ENCODE measurements at regions not wholly inside any gene's neighbourhood (a gene's known extent, or its start where the extent isn't known, plus 50 kb on each side); places are given as distances from the start of the nearest gene placed in this dataset.

GRCh38 chr2:11985817-11986566 is 239.6 kb downstream of the LPIN1 start:
- no peak for TF ChIP-seq CTCF (IDR thresholded peaks at IDR 0.05)
- no peak for TF ChIP-seq ZFX (IDR thresholded peaks at IDR 0.05; ENCODE audit: borderline replicate concordance)

All from 22Rv1 (cell line).